ENCODE measurements at regions not wholly inside any gene's neighbourhood (a gene's known extent, or its start where the extent isn't known, plus 50 kb on each side); places are given as distances from the start of the nearest gene placed in this dataset.

- TF ChIP-seq AFF1 (IDR thresholded peaks at IDR 0.05; ENCODE audit: low read depth in 1 of 2, partially characterized antibody in 2 of 2) (no peak), ZNF143 (CRISPR knock-in tag; IDR thresholded peaks at IDR 0.05) (no peak), PHB2 (IDR thresholded peaks at IDR 0.05; ENCODE audit: low read depth) (no peak), NUFIP1 (IDR thresholded peaks at IDR 0.05; ENCODE audit: partially characterized antibody) (no peak), ATF1 (CRISPR knock-in tag; IDR thresholded peaks at IDR 0.05) (no peak), ATF1 (tag; IDR thresholded peaks at IDR 0.05) (no peak), HMGN3 (IDR thresholded peaks at IDR 0.05; ENCODE audit: borderline replicate concordance, extremely low read depth, insufficient read length, low read depth, low read length) (no peak), HLTF (IDR thresholded peaks at IDR 0.05) (no peak)
Observed at GRCh38 chr1:164086832-164087231, 472.2 kb upstream of the PBX1 start (continued).

GRCh38 chr1:164087906-164088453 lies 471.0 kb upstream of the PBX1 start:
- no peaks in the 10 kb centered on the region for H4K20me1 ChIP-seq (replicated peaks; ENCODE audit: control insufficient read depth, insufficient read depth, low read length)
- no peak for FAIRE-seq
- no TSS peak for BruUV-seq (replicated peaks)

More at GRCh38 chr1:164087906-164088453, 471.0 kb upstream of the PBX1 start:
- no peak overlapping the region for H3K4me3 ChIP-seq
- no peaks in the 10 kb centered on the region for H3K36me3 ChIP-seq (ENCODE audit: control insufficient read depth, insufficient read depth, low read length)
- no peaks in the 10 kb centered on the region for H3K27me3 ChIP-seq (ENCODE audit: control insufficient read depth in 2 of 2, insufficient read depth in 2 of 2, low read length in 2 of 2)
- CTCF ChIA-PET (ENCODE audit: low intra/inter-chr PET ratio) = no interaction called here
- DNase-seq (ENCODE audit: extremely low read depth in 1 of 4, low spot score in 3 of 4) (no peak), ATAC-seq (no peak)
- H3K9me3 ChIP-seq (replicated peaks; ENCODE audit: control insufficient read depth, insufficient read depth, low read depth, low read length) = no peaks in the 10 kb centered on the region
- intact Hi-C loops (cut with micrococcal nuclease) (no loop called here), in situ Hi-C loops (cut with MboI) (no loop called here)
- WGBS (ENCODE audit: insufficient coverage, low coverage, missing lambda C conversion rate) = 0% methylated on average over 6 of the region's 6 CpGs
- H3K9ac ChIP-seq (ENCODE audit: insufficient read depth in 1 of 2, low read depth in 2 of 2, low read length in 2 of 2) = no peak overlapping the region
- TF ChIP-seq ZNF316 (IDR thresholded peaks at IDR 0.05) (no peak), MTF1 (CRISPR knock-in tag; IDR thresholded peaks at IDR 0.05; ENCODE audit: borderline replicate concordance) (no peak), NBN (IDR thresholded peaks at IDR 0.05; ENCODE audit: low read depth) (no peak), VEZF1 (CRISPR knock-in tag; IDR thresholded peaks at IDR 0.05) (no peak), RFX7 (CRISPR knock-in tag; IDR thresholded peaks at IDR 0.05) (no peak)
- POLR2A ChIA-PET = no interaction called here
- no peak overlapping the region for H3K4me2 ChIP-seq (ENCODE audit: insufficient read depth, low read length)
- no peaks in the 10 kb centered on the region for H3K79me2 ChIP-seq (ENCODE audit: control insufficient read depth, insufficient read depth, low read length)
- no peak overlapping the region for H2AFZ ChIP-seq (ENCODE audit: low read depth, low read length)
- H3K4me1 ChIP-seq (replicated peaks in 1 of 2; ENCODE audit: control insufficient read depth in 2 of 2, insufficient read depth in 2 of 2, low read length in 2 of 2) = no peaks in the 10 kb centered on the region
- H3K9me1 ChIP-seq (ENCODE audit: control insufficient read depth, insufficient read depth, low read length) = no peaks in the 10 kb centered on the region
- H3K27ac ChIP-seq (ENCODE audit: extremely low read depth, low read depth, low read length) = no peak overlapping the region

All from K562 (cell line).